ENCODE measurements at regions not wholly inside any gene's neighbourhood (a gene's known extent, or its start where the extent isn't known, plus 50 kb on each side); places are given as distances from the start of the nearest gene placed in this dataset.

DNA sequence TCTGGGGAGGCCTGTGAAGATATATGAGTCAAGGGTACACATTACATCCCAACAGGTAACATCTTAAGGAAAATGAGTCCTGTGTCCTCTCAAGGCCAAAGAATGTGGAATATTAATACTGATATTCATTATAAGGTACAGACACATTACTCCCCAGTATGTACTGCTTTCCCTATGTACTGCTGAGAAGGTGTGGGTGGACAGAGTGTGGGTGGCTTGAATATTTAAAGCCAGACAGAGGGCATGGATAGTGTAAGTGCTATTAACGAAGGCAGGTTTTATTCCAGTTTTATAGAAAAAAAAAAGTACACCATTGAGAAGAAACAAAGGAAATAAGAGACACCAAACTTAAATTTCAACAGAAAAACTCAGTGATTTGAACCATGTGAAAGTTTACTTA, 1054.4 kb downstream of the XPNPEP1 start:
- no peak for DNase-seq
- H3K9me3 ChIP-seq, result no peaks in the 10 kb centered on the region
- H3K36me3 ChIP-seq, result no peaks in the 10 kb centered on the region
- intact Hi-C loops (cut with DNase I; ENCODE audit: low total_unique reads), result no loop called here
- H3K27ac ChIP-seq, result no peak overlapping the region
- no peak for TF ChIP-seq CTCF (IDR thresholded peaks at IDR 0.05)
- no peak overlapping the region for H3K4me3 ChIP-seq
- H3K4me1 ChIP-seq, result no peaks in the 10 kb centered on the region
- no peaks in the 10 kb centered on the region for H3K27me3 ChIP-seq

DNA sequence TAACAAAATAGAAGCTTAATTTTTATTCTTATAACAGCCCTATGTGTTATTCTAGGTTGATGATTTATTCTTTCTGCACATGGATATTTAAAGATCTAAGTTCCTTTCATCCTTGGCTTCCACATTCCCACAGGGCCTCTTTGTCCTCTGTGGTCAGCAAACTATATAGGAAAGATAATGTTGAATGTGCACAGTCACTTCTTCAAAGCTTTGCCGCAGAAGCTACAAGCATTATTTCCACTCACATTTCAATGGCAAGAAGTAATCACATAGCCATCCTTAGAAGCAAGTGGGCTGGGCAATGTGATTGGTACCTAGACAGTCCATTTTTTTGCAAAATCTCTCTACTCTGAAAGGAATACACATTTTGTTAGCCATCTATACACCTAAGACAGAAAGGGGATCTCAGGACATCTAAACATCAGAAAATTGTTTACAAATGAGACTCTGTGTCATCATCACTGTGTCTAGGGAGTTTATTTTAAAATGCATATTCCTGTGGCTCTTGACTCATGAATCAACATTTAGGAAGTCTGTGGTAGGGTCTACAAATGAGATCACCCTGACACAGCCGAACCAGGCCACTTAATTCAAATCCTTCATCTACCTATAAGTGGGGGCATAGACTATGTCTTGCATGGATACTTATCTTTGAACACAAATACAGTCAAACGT, 1060.5 kb downstream of the XPNPEP1 start:
- no peaks in the 10 kb centered on the region for H3K9me3 ChIP-seq
- H3K27me3 ChIP-seq, result no peaks in the 10 kb centered on the region
- intact Hi-C loops (cut with DNase I; ENCODE audit: low total_unique reads), result no loop called here
- H3K36me3 ChIP-seq, result no peaks in the 10 kb centered on the region
- H3K4me1 ChIP-seq, result no peaks in the 10 kb centered on the region
- no peak for TF ChIP-seq CTCF (IDR thresholded peaks at IDR 0.05)
- no peak overlapping the region for H3K27ac ChIP-seq
- H3K4me3 ChIP-seq, result no peak overlapping the region
- no peak for DNase-seq

- Histone ChIP-seq H3K4me3 (no peak overlapping the region), H3K4me1 (no peaks in the 10 kb centered on the region), H3K27ac (no peak overlapping the region), H3K36me3 (no peaks in the 10 kb centered on the region), H3K27me3 (no peaks in the 10 kb centered on the region), H3K9me3 (no peaks in the 10 kb centered on the region)
- no peak for DNase-seq
- intact Hi-C loops (cut with DNase I; ENCODE audit: low total_unique reads), result no loop called here
- no peak for TF ChIP-seq CTCF (IDR thresholded peaks at IDR 0.05)
Measured at GRCh38 chr10:108861181-108861754, 1062.0 kb downstream of the XPNPEP1 start.

DNA sequence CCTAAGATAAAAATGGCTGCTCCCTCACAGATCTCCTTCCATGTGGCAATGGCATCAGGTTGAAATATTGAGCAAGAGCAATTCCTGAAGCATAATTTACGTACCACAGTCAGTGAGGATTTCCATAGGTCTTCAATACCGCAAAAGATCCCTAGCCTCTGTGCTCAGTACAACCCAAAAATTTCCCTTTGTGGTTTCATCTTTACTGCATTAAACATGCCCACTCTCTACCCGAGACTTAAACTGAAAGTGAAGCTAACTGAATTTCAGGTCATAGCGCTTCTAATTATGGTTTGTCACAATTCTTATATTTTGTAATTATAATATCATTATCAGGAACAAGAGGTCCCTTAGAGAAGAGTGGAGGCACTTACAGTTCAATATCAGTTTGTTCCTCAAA, 1071.1 kb downstream of the XPNPEP1 start:
- Histone ChIP-seq H3K27me3 (no peaks in the 10 kb centered on the region), H3K27ac (no peak overlapping the region), H3K4me1 (no peaks in the 10 kb centered on the region), H3K36me3 (no peaks in the 10 kb centered on the region), H3K4me3 (no peak overlapping the region), H3K9me3 (no peaks in the 10 kb centered on the region)
- intact Hi-C loops (cut with DNase I; ENCODE audit: low total_unique reads), result no loop called here
- no peak for TF ChIP-seq CTCF (IDR thresholded peaks at IDR 0.05)
- DNase-seq, result no peak

GRCh38 chr10:108850138-108850854, 1073.0 kb downstream of the XPNPEP1 start:
- intact Hi-C loops (cut with DNase I; ENCODE audit: low total_unique reads), result no loop called here
- H3K9me3 ChIP-seq, result no peaks in the 10 kb centered on the region
- TF ChIP-seq CTCF (IDR thresholded peaks at IDR 0.05), result no peak
- H3K4me1 ChIP-seq, result no peaks in the 10 kb centered on the region
- no peak overlapping the region for H3K27ac ChIP-seq
- no peaks in the 10 kb centered on the region for H3K27me3 ChIP-seq
- no peak for DNase-seq
- no peaks in the 10 kb centered on the region for H3K36me3 ChIP-seq
- H3K4me3 ChIP-seq, result no peak overlapping the region
